ENCODE measurements at regions not wholly inside any gene's neighbourhood (a gene's known extent, or its start where the extent isn't known, plus 50 kb on each side); places are given as distances from the start of the nearest gene placed in this dataset.

- WGBS, 2 donors, result 93 to 100% methylated on average over 2 of the region's 2 CpGs
- peaks cover 15 to 30% (median 21%) of the 10 kb centered on the region in 4 donors for H3K9me3 ChIP-seq
- H3K36me3 ChIP-seq, result no peaks in the 10 kb centered on the region
- ATAC-seq (ENCODE audit: low FRiP score in 2 of 2), result no peak
- TF ChIP-seq POLR2A (IDR thresholded peaks at IDR 0.05), result no peak
- no peak for TF ChIP-seq CTCF (IDR thresholded peaks at IDR 0.05)
- TF ChIP-seq EP300 (IDR thresholded peaks at IDR 0.05), result no peak
- no peak for TF ChIP-seq POLR2AphosphoS5 (IDR thresholded peaks at IDR 0.05)
- H3K4me3 ChIP-seq, result no peak overlapping the region
- H3K27me3 ChIP-seq, result no peaks in the 10 kb centered on the region
- H3K27ac ChIP-seq, result no peak overlapping the region
- H3K4me1 ChIP-seq, result no peaks in the 10 kb centered on the region
- DNase-seq, result no peak
These were observed 140.7 kb upstream of the LYZL2 start for GRCh38 chr10:30770229-30770628.

- no peaks in the 10 kb centered on the region for H3K36me3 ChIP-seq
- WGBS, 2 donors, result 82% methylated on average over 8 of the region's 16 CpGs; no CpG with 5 or more reads in 1 of the 2 donors
- ATAC-seq (ENCODE audit: low FRiP score in 2 of 2) (no peak), DNase-seq (peak in 1 of 2 donors; percentile 69)
- no peaks in the 10 kb centered on the region for H3K4me1 ChIP-seq
- H3K9me3 ChIP-seq, result peaks cover 15 to 30% (median 21%) of the 10 kb centered on the region in 4 donors
- H3K4me3 ChIP-seq, result no peak overlapping the region
- no peaks in the 10 kb centered on the region for H3K27me3 ChIP-seq
- no peak overlapping the region for H3K27ac ChIP-seq
- no peak for TF ChIP-seq EP300 (IDR thresholded peaks at IDR 0.05)
- no peak for TF ChIP-seq POLR2A (IDR thresholded peaks at IDR 0.05)
- no peak for TF ChIP-seq CTCF (IDR thresholded peaks at IDR 0.05)
- TF ChIP-seq POLR2AphosphoS5 (IDR thresholded peaks at IDR 0.05), result no peak
These were observed 139.8 kb upstream of the LYZL2 start for GRCh38 chr10:30769361-30769760.

GRCh38 chr10:30765616-30766015, 136.1 kb upstream of the LYZL2 start:
- no peak overlapping the region for H3K4me3 ChIP-seq
- H3K36me3 ChIP-seq, result no peaks in the 10 kb centered on the region
- H3K9me3 ChIP-seq, result peaks cover 8 to 15% (median 13%) of the 10 kb centered on the region in 4 donors
- no peaks in the 10 kb centered on the region for H3K4me1 ChIP-seq
- DNase-seq (no peak), ATAC-seq (ENCODE audit: low FRiP score in 2 of 2) (peak in 1 of 2 donors; percentile 23)
- WGBS, 2 donors, result 90 to 92% methylated on average over 6 to 8 of the region's 8 CpGs
- H3K27ac ChIP-seq, result no peak overlapping the region
- TF ChIP-seq POLR2AphosphoS5 (IDR thresholded peaks at IDR 0.05) (no peak), CTCF (IDR thresholded peaks at IDR 0.05) (no peak), EP300 (IDR thresholded peaks at IDR 0.05) (no peak), POLR2A (IDR thresholded peaks at IDR 0.05) (no peak)
- no peaks in the 10 kb centered on the region for H3K27me3 ChIP-seq

GRCh38 chr10:30765022-30765615, 135.6 kb upstream of the LYZL2 start:
- ATAC-seq (ENCODE audit: low FRiP score in 2 of 2) (no peak), DNase-seq (no peak)
- no peaks in the 10 kb centered on the region for H3K27me3 ChIP-seq
- H3K4me1 ChIP-seq, result no peaks in the 10 kb centered on the region
- no peak overlapping the region for H3K4me3 ChIP-seq
- 62 to 82% methylated on average over 11 of the region's 11 CpGs for WGBS, 2 donors
- H3K36me3 ChIP-seq, result no peaks in the 10 kb centered on the region
- H3K9me3 ChIP-seq, result peaks cover 3 to 10% (median 9%) of the 10 kb centered on the region in 4 donors
- H3K27ac ChIP-seq, result no peak overlapping the region
- TF ChIP-seq POLR2AphosphoS5 (IDR thresholded peaks at IDR 0.05) (no peak), EP300 (IDR thresholded peaks at IDR 0.05) (no peak), CTCF (IDR thresholded peaks at IDR 0.05) (no peak), POLR2A (IDR thresholded peaks at IDR 0.05) (no peak)

GRCh38 chr10:30763918-30764317, 134.4 kb upstream of the LYZL2 start:
- H3K36me3 ChIP-seq, result no peaks in the 10 kb centered on the region
- no peaks in the 10 kb centered on the region for H3K27me3 ChIP-seq
- H3K27ac ChIP-seq, result no peak overlapping the region
- DNase-seq (peak in 1 of 2 donors; percentile 52), ATAC-seq (ENCODE audit: low FRiP score in 2 of 2) (peak in 1 of 2 donors; percentile 35)
- 53 to 85% methylated on average over 11 of the region's 11 CpGs for WGBS, 2 donors
- no peaks in the 10 kb centered on the region for H3K9me3 ChIP-seq
- H3K4me1 ChIP-seq, result no peaks in the 10 kb centered on the region
- no peak overlapping the region for H3K4me3 ChIP-seq
- TF ChIP-seq POLR2AphosphoS5 (IDR thresholded peaks at IDR 0.05) (no peak), CTCF (IDR thresholded peaks at IDR 0.05) (no peak), POLR2A (IDR thresholded peaks at IDR 0.05) (no peak), EP300 (IDR thresholded peaks at IDR 0.05) (no peak)
